GM12878 (cell line): ENCODE measurements at regions not wholly inside any gene's neighbourhood (a gene's known extent, or its start where the extent isn't known, plus 50 kb on each side); places are given as distances from the start of the nearest gene placed in this dataset.

Experiments used
- CEBPB ChIP-seq, 2 experiments: fragments of 150-350 bp in 1 of 2; IDR thresholded peaks; 2 replicates each; pipeline ENCODE4 v1.6.1; 2012 to 2014; ENCODE audit warnings: low read depth in 2 of 2, low read length in 2 of 2, borderline replicate concordance in 1 of 2, inconsistent platforms in 1 of 2
- CTCF ChIP-seq, 3 experiments: IDR thresholded peaks in 2 of 3; conservative IDR thresholded peaks in 1 of 3; 2 replicates each; pipeline ENCODE4 v1.5.1; 2011; ENCODE audit warnings: low read depth in 3 of 3, low read length in 3 of 3, mild to moderate bottlenecking in 3 of 3, control low read depth in 2 of 3, moderate library complexity in 2 of 3, inconsistent platforms in 1 of 3, mixed read lengths in 1 of 3; ENCODE audit not compliant: control insufficient read depth in 2 of 3, insufficient read depth in 1 of 3; ENCODE audit errors: extremely low read depth in 1 of 3
- FOXM1 ChIP-seq: IDR thresholded peaks from 2 replicates; pipeline ENCODE4 v1.6.1; 2012; ENCODE audit warnings: low read depth, mild to moderate bottlenecking, inconsistent platforms, low read length, moderate library complexity
- KDM1A ChIP-seq: fragments of 200-600 bp; sonication (generic); IDR thresholded peaks from 2 replicates; pipeline ENCODE4 v1.6.1; 2016; ENCODE audit warnings: borderline replicate concordance
- MAX ChIP-seq: IDR thresholded peaks from 2 replicates; pipeline ENCODE4 v1.6.1; 2012; ENCODE audit warnings: low read depth, low read length, improper control_type of control experiment
- POLR2A ChIP-seq: IDR thresholded peaks from 2 replicates; pipeline ENCODE4 v1.6.1; 2011; ENCODE audit warnings: low read depth, mild to moderate bottlenecking, low read length
- SMARCA5 ChIP-seq: fragments of 450-650 bp; IDR thresholded peaks from 2 replicates; pipeline ENCODE4 v1.6.1; 2017; ENCODE audit warnings: mild to moderate bottlenecking
- ZNF274 ChIP-seq: IDR thresholded peaks from one replicate; pipeline ENCODE4 v1.8.0; 2011; ENCODE audit not compliant: insufficient read length, insufficient read depth
- ZSCAN29 ChIP-seq: fragments of 450-650 bp; IDR thresholded peaks from 2 replicates; pipeline ENCODE4 v1.6.1; 2017; ENCODE audit warnings: mild to moderate bottlenecking, moderate library complexity

- TF ChIP-seq SMARCA5 (no peak), MAX (no peak), ZSCAN29 (no peak), POLR2A (no peak), KDM1A (no peak), FOXM1 (no peak), CEBPB (IDR thresholded peaks at IDR 0.05; ENCODE audit: borderline replicate concordance in 1 of 2, low read depth in 2 of 2, low read length in 2 of 2) (no peak), CTCF (IDR thresholded peaks at IDR 0.05 in 2 of 3, conservative IDR thresholded peaks at IDR 0.05 in 1 of 3; ENCODE audit: control insufficient read depth in 2 of 3, extremely low read depth in 1 of 3, insufficient read depth in 1 of 3, low read depth in 3 of 3, low read length in 3 of 3) (no peak), ZNF274 (no peak)
Measured at GRCh38 chrX:38882894-38883626, 81.8 kb downstream of the MID1IP1 start.
